ENCODE measurements at regions not wholly inside any gene's neighbourhood (a gene's known extent, or its start where the extent isn't known, plus 50 kb on each side); places are given as distances from the start of the nearest gene placed in this dataset.

DNA sequence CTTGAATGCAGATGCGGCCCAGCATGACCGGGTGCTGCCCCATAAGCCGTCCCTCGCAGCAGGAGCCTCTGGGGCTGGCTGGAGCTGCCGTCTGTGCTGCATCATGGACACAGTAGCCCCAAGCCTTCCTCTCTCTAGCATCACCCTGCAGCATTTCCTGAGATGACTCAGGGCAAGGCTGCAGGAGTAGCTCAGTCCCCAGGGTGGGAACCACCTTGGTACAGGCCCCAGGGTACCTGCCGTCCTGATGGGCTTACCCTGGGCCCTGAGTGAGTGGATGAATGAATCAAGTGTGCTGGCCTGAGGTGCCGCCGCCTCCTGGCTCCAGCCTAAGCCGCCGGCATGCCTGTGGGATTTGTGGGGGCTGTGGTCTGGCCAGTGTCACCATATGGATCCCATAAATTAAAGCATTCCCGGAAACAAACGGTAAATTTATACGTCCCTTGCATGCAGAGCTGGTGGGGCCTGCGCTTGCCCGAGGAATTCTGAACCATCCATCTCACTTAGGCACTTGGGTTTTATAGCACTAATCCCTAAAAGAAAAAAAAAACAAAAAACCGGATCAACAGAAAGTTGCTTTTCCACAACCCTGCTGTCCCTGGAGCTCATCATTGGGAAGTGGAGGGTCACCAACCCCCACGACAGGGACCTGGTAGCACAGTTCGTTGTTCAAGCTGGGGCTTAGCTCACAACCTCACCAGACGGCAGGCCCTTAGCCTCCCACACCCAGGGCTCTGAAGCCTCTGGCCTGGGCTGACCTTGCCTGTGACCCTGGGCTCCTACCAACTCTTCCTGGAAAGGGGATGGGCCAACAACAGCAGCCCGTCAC is 242.6 kb upstream of the CIBAR2 start:
- TF ChIP-seq, protein P1, sequence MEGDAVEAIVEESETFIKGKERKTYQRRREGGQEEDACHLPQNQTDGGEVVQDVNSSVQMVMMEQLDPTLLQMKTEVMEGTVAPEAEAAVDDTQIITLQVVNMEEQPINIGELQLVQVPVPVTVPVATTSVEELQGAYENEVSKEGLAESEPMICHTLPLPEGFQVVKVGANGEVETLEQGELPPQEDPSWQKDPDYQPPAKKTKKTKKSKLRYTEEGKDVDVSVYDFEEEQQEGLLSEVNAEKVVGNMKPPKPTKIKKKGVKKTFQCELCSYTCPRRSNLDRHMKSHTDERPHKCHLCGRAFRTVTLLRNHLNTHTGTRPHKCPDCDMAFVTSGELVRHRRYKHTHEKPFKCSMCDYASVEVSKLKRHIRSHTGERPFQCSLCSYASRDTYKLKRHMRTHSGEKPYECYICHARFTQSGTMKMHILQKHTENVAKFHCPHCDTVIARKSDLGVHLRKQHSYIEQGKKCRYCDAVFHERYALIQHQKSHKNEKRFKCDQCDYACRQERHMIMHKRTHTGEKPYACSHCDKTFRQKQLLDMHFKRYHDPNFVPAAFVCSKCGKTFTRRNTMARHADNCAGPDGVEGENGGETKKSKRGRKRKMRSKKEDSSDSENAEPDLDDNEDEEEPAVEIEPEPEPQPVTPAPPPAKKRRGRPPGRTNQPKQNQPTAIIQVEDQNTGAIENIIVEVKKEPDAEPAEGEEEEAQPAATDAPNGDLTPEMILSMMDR (IDR thresholded peaks at IDR 0.05 in 4 of 5, conservative IDR thresholded peaks at IDR 0.05 in 1 of 5): no peak
- TF ChIP-seq POLR2A (IDR thresholded peaks at IDR 0.05): no peak
